H54 (cell line): ENCODE measurements at regions not wholly inside any gene's neighbourhood (a gene's known extent, or its start where the extent isn't known, plus 50 kb on each side); places are given as distances from the start of the nearest gene placed in this dataset.
"Not testable (repeated sequence)": the region's sequence is repeated elsewhere in the genome, so short reads cannot be mapped to it uniquely, and the experiment has no call there.

Experiments
- DNase-seq: peaks from one replicate; pipeline ENCODE4 v3.0.0; 2011; ENCODE audit warnings: low spot score, mixed read lengths; ENCODE audit not compliant: insufficient read length
- FAIRE-seq: peaks from 3 replicates; lab custom pipeline; 2011; peaks lifted over from hg19 to GRCh38; lab: Jason Lieb, UNC
- POLR2A ChIP-seq: IDR thresholded peaks from 2 replicates; pipeline ENCODE4 v1.6.1; 2011; ENCODE audit warnings: low read depth, mild to moderate bottlenecking, low read length

- not testable (repeated sequence) for DNase-seq, FAIRE-seq
These were observed 58.9 kb downstream of the GOLGA6L7 start for GRCh38 chr15:28789401-28790114.

GRCh38 chr15:28788649-28789400, 59.6 kb downstream of the GOLGA6L7 start:
- not testable (repeated sequence) for FAIRE-seq, DNase-seq

- FAIRE-seq, DNase-seq: not testable (repeated sequence)
These were observed 60.3 kb downstream of the GOLGA6L7 start for GRCh38 chr15:28788176-28788575.

GRCh38 chr15:28786521-28786920, 61.9 kb downstream of the GOLGA6L7 start:
- no peak for TF ChIP-seq POLR2A
- no peak for DNase-seq
- no peak for FAIRE-seq

GRCh38 chr15:28784347-28785163, 63.9 kb downstream of the GOLGA6L7 start:
- not testable (repeated sequence) for FAIRE-seq

GRCh38 chr15:28783873-28784272, 64.6 kb downstream of the GOLGA6L7 start:
- DNase-seq (no peak), FAIRE-seq (no peak)
- TF ChIP-seq POLR2A: no peak

More at GRCh38 chr15:28784347-28785163, 63.9 kb downstream of the GOLGA6L7 start:
- not testable (repeated sequence) for DNase-seq

- DNase-seq (no peak), FAIRE-seq (no peak)
- no peak for TF ChIP-seq POLR2A
These were observed 65.0 kb downstream of the GOLGA6L7 start for GRCh38 chr15:28783466-28783865.

GRCh38 chr15:28778397-28778796, 66.2 kb upstream of the GOLGA8M start:
- DNase-seq, FAIRE-seq: not testable (repeated sequence)

- FAIRE-seq: peak; percentile 11
These were observed 60.6 kb upstream of the GOLGA8M start for GRCh38 chr15:28772857-28773256.

More at GRCh38 chr15:28772857-28773256, 60.6 kb upstream of the GOLGA8M start:
- DNase-seq: not testable (repeated sequence)
